Choroid plexus epithelial cell (primary cell): ENCODE measurements at regions not wholly inside any gene's neighbourhood (a gene's known extent, or its start where the extent isn't known, plus 50 kb on each side); places are given as distances from the start of the nearest gene placed in this dataset.
A peak's percentile ranks its signal among the peaks of the same experiment; 100 is the strongest.

Source experiments
- DNase-seq: peaks from one replicate; pipeline ENCODE4 v3.0.0-alpha.2; 2010; ENCODE audit warnings: low read depth
- H3K4me3 ChIP-seq: 2 replicates; pipeline ENCODE4 v1.5.1; 2011; ENCODE audit warnings: low read depth, mild to moderate bottlenecking, control low read depth, low read length, moderate library complexity
- CTCF ChIP-seq: conservative IDR thresholded peaks from 2 replicates; pipeline ENCODE4 v1.5.1; 2011; ENCODE audit warnings: low read depth, mild to moderate bottlenecking, control low read depth, inconsistent platforms, low read length, moderate library complexity

DNA sequence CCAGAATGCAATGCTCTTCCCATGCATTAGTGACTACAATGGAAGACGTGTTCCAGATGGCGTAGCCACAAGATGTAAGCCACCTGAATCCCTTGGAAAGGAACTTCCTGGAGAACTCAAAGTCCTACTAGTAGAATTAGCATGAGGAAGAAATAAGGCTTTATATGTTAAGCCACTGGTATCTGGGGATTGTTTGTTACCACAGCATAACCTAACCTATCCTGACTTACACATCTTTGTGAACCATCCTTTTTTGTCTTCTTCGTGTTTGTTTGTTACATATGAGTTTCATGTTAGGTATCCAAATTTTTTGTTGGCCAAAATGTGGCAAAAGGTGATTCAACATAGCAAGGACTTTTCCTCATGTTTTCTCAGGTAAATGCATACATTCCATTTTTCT, 188.9 kb downstream of the C1D start:
- DNase-seq = no peak
- no peak overlapping the region for H3K4me3 ChIP-seq
- no peak for TF ChIP-seq CTCF

- no peak for TF ChIP-seq CTCF
- DNase-seq = no peak
- H3K4me3 ChIP-seq = no peak overlapping the region
Measured at GRCh38 chr2:67876176-67876575, 186.6 kb downstream of the C1D start.

- no peak for TF ChIP-seq CTCF
- DNase-seq = no peak
- no peak overlapping the region for H3K4me3 ChIP-seq
Measured at GRCh38 chr2:67877301-67877700, 185.5 kb downstream of the C1D start.

DNA sequence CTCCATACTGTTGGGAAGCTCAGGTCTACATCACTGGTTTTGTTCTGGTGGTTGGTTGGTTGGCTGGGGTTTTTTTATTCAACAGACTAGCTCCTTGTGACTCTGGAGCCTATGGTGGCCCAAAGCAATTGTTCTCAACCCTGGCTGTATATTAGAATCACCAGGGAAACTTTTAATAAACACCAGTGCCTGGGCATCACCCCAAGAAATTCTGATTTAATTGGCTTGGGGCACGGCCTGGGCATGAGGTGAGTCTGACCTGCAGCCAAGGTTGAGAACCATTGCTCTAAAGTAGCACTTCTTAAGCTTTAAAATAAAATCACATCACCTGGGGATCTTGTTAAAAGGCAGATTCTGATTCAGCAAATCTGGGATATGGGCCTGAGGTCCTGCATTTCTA, 184.1 kb downstream of the C1D start:
- H3K4me3 ChIP-seq = no peak overlapping the region
- no peak for DNase-seq
- TF ChIP-seq CTCF = no peak

- no peak for TF ChIP-seq CTCF
- peak; percentile 43 for DNase-seq
- no peak overlapping the region for H3K4me3 ChIP-seq
Measured at GRCh38 chr2:67879586-67880290, 183.1 kb downstream of the C1D start.

DNA sequence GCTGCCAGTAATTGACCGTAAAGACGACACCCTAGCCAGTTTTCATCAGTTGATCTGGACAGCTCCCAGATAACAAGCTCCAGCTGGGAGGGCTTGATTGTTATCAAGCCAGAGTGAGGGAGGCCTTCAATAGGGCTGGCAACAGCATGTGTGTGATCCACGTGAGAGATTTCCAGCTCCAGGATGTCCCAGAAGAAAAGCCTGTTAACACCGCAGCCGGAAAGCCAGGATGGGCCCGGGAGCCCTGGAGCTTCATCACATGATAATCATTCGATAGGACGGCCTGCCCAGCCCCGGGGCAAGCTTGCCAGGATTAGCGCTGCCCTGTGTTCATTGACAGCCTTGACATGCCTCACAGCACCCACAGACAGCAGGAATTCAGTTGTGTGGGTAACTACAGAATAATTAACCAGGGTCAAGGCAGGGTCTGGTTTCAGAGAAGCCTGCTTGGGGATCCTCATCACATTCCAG, 182.5 kb downstream of the C1D start:
- TF ChIP-seq CTCF = no peak
- no peak overlapping the region for H3K4me3 ChIP-seq
- peak; percentile 28 for DNase-seq

- DNase-seq = no peak
- TF ChIP-seq CTCF = no peak
- no peak overlapping the region for H3K4me3 ChIP-seq
Measured at GRCh38 chr2:67881816-67882215, 181.0 kb downstream of the C1D start.
